HG03175 (cell line): ENCODE measurements at regions not wholly inside any gene's neighbourhood (a gene's known extent, or its start where the extent isn't known, plus 50 kb on each side); places are given as distances from the start of the nearest gene placed in this dataset.

Experiments used
- ATAC-seq: cut with Tn5 transposase; IDR thresholded peaks from one replicate; pipeline ENCODE4 v1.9.1; 2021; ENCODE audit warnings: mild to moderate bottlenecking, moderate library complexity; ENCODE audit not compliant: unreplicated experiment

DNA sequence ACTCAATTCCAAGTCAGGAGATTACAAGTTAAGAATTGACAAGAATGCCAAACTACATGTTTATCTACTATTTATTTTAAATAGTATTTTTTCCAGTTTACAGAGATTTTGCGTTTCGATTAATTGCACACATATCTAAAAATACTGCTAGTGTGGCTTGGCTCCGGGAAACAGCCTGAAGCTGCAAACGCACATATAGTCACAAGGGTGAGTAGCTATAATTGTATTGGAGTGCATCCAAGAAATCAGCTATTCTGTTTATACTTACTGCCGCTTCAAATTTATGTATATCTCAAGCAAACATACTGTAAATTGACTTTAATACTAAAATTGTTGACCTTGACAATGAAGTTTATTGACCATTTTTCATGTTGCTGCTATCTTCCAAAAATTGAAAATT lies 77.0 kb upstream of the PLSCR5 start:
- ATAC-seq: no peak

DNA sequence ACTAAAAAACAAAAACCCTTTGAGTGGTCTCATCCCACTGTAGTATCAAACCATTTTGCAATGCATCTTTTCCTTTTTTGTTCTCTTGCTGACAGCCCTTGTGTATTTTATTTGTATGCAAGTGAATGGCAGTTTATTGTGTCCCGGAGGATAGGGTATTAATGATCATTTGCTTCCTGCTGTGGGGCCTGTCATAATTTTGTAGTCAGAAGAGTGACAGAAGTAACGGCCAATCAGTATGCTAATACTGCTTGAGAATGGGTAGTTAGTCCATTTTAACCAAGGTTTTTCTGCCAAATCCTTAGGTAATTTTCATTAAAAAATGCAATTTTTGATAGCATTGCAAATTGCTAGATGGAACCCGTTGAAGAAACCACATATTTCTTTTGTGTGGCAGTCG lies 75.5 kb upstream of the PLSCR5 start:
- ATAC-seq: no peak

DNA sequence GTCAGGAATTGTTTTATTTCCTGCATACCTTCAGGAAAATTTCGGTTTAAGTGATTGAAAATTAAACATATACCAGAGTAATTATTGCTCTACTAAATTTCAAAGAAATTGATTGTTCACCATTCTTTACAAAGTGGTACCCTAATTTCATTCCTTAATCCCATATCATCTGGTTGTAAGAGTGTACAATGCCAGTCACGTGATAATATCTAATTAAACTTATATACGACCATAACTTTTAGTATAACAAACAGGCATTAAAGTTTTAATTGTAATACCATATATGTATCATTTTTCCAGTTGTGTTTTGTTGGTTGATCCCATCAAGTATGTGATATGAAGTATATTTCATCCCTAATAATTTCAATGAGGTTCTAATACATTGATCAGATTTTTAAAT lies 74.8 kb upstream of the PLSCR5 start:
- no peak for ATAC-seq

DNA sequence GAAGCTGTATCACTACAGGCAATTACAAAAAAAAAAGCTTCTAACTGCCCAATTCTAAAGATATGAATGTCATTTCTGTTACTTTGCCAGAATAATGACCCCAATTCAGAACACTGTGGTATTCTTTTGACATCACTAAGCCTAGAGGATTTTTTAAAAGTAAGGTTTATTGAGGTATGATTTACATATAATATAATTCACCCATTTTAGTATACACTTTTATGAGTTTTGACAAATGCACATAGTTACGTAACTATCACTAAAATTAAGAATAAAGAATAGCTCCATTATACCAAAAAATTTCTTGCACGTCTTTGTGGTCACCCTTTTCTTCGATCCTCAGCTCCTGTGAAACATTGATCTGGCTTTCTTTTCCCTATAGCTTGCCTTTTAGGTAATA lies 74.0 kb upstream of the PLSCR5 start:
- ATAC-seq: no peak

DNA sequence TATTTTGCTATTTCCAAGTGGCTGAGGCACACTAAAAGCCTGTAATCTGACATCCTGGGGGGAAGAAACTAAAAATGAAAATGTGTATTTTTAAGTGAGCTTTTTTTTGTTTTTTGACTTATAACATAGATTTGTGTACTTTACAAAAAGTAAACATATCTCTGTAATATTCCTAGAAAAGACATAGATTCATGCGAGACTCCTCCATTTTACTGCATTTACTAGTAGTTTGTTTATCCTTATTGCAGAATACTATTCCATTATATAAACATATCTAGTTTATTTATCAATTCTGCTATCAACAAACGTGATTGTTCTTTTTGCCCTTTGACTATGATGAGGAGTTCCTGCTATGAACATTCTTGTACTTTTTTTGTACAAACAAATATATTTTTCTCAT lies 67.8 kb upstream of the PLSCR5 start:
- ATAC-seq: no peak

DNA sequence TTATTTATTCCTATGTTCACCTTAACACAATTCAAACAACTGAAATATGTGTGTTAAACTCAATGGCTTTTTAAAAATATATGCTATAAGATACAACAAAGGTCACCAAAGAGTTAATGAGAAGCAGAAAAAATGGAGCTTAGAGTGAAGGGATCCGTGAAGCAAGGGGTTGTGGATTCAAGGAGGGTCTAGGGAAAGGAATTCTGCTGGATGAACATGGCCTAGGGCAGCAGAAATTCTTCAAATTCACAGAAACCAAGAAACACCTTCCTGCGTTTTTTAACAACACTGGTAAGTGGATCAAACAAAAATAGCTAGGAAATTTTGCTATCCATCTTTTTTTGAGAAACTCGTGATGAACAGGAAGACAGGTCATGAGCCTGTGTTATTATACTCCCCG lies 59.3 kb upstream of the PLSCR5 start:
- ATAC-seq: no peak

DNA sequence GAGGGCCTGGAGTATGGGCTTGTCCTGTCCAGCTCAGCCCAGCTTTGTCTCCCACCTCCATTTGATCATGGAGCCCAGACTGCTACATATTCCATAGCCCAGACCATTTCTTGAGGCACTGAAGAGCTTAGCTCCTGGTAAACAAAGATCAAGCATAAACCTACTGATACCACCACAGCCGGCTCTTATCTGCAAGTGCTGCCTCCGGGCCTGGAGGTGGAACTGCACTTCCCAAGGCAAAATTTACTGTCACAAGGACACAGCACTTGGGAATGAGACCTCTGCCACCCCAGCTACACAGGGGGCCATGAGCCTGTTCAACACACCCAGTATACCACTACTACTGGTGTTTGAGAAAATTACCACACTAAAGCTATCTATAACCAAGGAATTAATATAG lies 53.7 kb upstream of the PLSCR5 start:
- no peak for ATAC-seq

DNA sequence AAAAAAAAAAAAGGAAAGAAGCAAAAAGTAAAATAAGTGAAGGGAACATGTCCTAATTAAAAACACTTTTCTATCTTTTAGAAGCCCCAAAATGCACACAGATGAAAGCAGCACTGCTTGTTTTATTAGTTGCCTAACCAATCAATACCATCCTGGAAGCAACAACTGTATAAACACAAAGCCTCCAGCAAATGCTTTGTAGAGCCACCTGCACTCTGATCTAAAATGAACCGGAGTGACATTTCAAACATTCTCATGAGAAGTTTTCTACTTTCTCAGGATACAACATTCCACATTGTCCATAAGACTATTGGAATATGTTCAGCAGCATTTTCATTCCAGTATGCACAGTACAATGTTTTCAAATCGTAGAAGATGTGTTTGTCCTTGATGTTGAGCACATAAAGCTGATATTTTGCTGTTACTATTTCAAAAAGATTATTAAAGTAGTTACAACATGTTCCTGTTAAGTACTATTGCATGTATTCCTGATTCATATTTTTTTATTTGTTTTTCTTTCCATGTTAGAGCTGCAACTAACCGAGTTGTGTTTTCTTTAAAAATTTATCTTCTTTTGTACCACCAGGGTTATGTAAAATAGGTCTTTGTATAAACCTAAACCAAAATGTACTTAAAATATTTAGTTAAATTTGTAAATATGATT lies 50.3 kb upstream of the PLSCR5 start:
- ATAC-seq: no peak
